Liver (tissue), 3 donors: ENCODE measurements at regions not wholly inside any gene's neighbourhood (a gene's known extent, or its start where the extent isn't known, plus 50 kb on each side); places are given as distances from the start of the nearest gene placed in this dataset.

Source experiments
- EGR1 ChIP-seq, 2 donors: IDR thresholded peaks; 2 replicates each; pipeline ENCODE4 v1.6.1; 2016 to 2018; ENCODE audit warnings: antibody characterized with exemption in 2 of 2, low read depth in 2 of 2
- FOXA1 ChIP-seq: IDR thresholded peaks from 2 replicates; pipeline ENCODE4 v1.6.1; 2016; ENCODE audit warnings: antibody characterized with exemption
- GABPA ChIP-seq, 2 donors: IDR thresholded peaks in 1 of 2; conservative IDR thresholded peaks in 1 of 2; 2 replicates each; pipeline ENCODE4 v1.6.1; 2016; ENCODE audit warnings: antibody characterized with exemption in 2 of 2, mild to moderate bottlenecking in 1 of 2, moderate library complexity in 1 of 2
- HNF4G ChIP-seq: IDR thresholded peaks from 2 replicates; pipeline ENCODE4 v1.6.1; 2016; ENCODE audit warnings: antibody characterized with exemption
- JUND ChIP-seq, 2 donors: IDR thresholded peaks; 2 replicates each; pipeline ENCODE4 v1.6.1; 2016; ENCODE audit warnings: antibody characterized with exemption in 2 of 2
- RAD21 ChIP-seq, 2 donors: IDR thresholded peaks; 2 replicates each; pipeline ENCODE4 v1.6.1; 2016; ENCODE audit warnings: antibody characterized with exemption in 2 of 2, mild to moderate bottlenecking in 2 of 2
- SP1 ChIP-seq: IDR thresholded peaks from 2 replicates; pipeline ENCODE4 v1.6.1; 2018; ENCODE audit warnings: antibody characterized with exemption, mild to moderate bottlenecking
- TAF1 ChIP-seq: conservative IDR thresholded peaks from 2 replicates; pipeline ENCODE4 v1.6.1; 2016; ENCODE audit warnings: antibody characterized with exemption, mild to moderate bottlenecking
- TF ChIP-seq, protein P1 (sequence below): fragments of 150-350 bp; IDR thresholded peaks from 2 replicates; pipeline ENCODE4 v1.5.1; 2017; ENCODE audit warnings: improper control_type of control experiment, low read depth, low read length; ENCODE audit not compliant: missing input control
- TF ChIP-seq, protein P2 (sequence below): IDR thresholded peaks from 2 replicates; pipeline ENCODE4 v1.6.1; 2016; ENCODE audit warnings: antibody characterized with exemption, mild to moderate bottlenecking
- TF ChIP-seq, protein P3 (sequence below): IDR thresholded peaks from 2 replicates; pipeline ENCODE4 v1.6.1; 2016; ENCODE audit warnings: antibody characterized with exemption
- TF ChIP-seq, protein P4 (sequence below): IDR thresholded peaks from 2 replicates; pipeline ENCODE4 v1.6.1; 2016; ENCODE audit warnings: antibody characterized with exemption
- donor health status: healthy.
- donor health status: healthy.

DNA sequence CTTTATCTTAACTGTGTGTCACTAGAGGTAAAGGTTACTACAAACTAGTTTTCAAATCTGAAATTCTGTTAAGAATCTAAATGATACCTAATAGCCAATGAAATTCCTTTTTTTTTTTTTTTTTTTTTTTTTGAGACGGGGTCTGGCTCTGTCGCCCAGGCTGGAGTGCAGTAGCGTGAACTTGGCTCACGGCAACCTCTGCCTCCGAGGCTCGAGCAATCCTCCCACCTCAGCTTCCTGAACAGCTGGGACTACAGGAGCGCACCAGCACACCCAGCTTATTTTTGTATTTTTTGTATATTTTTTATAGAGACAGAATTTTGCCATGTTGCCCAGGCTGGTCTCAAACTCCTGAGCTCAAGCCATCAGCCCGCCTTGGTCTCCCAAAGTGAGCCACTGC, 160.3 kb upstream of the NEBL start:
- TF ChIP-seq, protein P1, sequence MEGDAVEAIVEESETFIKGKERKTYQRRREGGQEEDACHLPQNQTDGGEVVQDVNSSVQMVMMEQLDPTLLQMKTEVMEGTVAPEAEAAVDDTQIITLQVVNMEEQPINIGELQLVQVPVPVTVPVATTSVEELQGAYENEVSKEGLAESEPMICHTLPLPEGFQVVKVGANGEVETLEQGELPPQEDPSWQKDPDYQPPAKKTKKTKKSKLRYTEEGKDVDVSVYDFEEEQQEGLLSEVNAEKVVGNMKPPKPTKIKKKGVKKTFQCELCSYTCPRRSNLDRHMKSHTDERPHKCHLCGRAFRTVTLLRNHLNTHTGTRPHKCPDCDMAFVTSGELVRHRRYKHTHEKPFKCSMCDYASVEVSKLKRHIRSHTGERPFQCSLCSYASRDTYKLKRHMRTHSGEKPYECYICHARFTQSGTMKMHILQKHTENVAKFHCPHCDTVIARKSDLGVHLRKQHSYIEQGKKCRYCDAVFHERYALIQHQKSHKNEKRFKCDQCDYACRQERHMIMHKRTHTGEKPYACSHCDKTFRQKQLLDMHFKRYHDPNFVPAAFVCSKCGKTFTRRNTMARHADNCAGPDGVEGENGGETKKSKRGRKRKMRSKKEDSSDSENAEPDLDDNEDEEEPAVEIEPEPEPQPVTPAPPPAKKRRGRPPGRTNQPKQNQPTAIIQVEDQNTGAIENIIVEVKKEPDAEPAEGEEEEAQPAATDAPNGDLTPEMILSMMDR: no peak
- TF ChIP-seq, protein P2, sequence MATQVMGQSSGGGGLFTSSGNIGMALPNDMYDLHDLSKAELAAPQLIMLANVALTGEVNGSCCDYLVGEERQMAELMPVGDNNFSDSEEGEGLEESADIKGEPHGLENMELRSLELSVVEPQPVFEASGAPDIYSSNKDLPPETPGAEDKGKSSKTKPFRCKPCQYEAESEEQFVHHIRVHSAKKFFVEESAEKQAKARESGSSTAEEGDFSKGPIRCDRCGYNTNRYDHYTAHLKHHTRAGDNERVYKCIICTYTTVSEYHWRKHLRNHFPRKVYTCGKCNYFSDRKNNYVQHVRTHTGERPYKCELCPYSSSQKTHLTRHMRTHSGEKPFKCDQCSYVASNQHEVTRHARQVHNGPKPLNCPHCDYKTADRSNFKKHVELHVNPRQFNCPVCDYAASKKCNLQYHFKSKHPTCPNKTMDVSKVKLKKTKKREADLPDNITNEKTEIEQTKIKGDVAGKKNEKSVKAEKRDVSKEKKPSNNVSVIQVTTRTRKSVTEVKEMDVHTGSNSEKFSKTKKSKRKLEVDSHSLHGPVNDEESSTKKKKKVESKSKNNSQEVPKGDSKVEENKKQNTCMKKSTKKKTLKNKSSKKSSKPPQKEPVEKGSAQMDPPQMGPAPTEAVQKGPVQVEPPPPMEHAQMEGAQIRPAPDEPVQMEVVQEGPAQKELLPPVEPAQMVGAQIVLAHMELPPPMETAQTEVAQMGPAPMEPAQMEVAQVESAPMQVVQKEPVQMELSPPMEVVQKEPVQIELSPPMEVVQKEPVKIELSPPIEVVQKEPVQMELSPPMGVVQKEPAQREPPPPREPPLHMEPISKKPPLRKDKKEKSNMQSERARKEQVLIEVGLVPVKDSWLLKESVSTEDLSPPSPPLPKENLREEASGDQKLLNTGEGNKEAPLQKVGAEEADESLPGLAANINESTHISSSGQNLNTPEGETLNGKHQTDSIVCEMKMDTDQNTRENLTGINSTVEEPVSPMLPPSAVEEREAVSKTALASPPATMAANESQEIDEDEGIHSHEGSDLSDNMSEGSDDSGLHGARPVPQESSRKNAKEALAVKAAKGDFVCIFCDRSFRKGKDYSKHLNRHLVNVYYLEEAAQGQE: no peak
- TF ChIP-seq JUND (IDR thresholded peaks at IDR 0.05) (no peak), SP1 (no peak), EGR1 (IDR thresholded peaks at IDR 0.05; ENCODE audit: low read depth in 2 of 2) (no peak), FOXA1 (no peak), GABPA (IDR thresholded peaks at IDR 0.05 in 1 of 2, conservative IDR thresholded peaks at IDR 0.05 in 1 of 2) (no peak), TAF1 (no peak), HNF4G (no peak), RAD21 (IDR thresholded peaks at IDR 0.05) (no peak)
- TF ChIP-seq, protein P3, sequence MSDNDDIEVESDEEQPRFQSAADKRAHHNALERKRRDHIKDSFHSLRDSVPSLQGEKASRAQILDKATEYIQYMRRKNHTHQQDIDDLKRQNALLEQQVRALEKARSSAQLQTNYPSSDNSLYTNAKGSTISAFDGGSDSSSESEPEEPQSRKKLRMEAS: no peak
- TF ChIP-seq, protein P4, sequence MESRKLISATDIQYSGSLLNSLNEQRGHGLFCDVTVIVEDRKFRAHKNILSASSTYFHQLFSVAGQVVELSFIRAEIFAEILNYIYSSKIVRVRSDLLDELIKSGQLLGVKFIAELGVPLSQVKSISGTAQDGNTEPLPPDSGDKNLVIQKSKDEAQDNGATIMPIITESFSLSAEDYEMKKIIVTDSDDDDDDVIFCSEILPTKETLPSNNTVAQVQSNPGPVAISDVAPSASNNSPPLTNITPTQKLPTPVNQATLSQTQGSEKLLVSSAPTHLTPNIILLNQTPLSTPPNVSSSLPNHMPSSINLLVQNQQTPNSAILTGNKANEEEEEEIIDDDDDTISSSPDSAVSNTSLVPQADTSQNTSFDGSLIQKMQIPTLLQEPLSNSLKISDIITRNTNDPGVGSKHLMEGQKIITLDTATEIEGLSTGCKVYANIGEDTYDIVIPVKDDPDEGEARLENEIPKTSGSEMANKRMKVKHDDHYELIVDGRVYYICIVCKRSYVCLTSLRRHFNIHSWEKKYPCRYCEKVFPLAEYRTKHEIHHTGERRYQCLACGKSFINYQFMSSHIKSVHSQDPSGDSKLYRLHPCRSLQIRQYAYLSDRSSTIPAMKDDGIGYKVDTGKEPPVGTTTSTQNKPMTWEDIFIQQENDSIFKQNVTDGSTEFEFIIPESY: no peak
